ENCODE measurements at regions not wholly inside any gene's neighbourhood (a gene's known extent, or its start where the extent isn't known, plus 50 kb on each side); places are given as distances from the start of the nearest gene placed in this dataset.

GRCh38 chr2:45237128-45237527 lies 227.9 kb upstream of the SIX2 start:
- H3K9me3 ChIP-seq: no peaks in the 10 kb centered on the region
- no peak for TF ChIP-seq POLR2AphosphoS5 (IDR thresholded peaks at IDR 0.05)
- no peak for TF ChIP-seq EP300 (IDR thresholded peaks at IDR 0.05)
- no peak for TF ChIP-seq POLR2A (IDR thresholded peaks at IDR 0.05)
- H3K36me3 ChIP-seq: no peaks in the 10 kb centered on the region
- no peak for DNase-seq (ENCODE audit: low spot score in 2 of 2)
- H3K27ac ChIP-seq: no peak overlapping the region
- WGBS: 34% methylated on average over 7 of the region's 9 CpGs
- H3K4me1 ChIP-seq: peaks cover 5% of the 10 kb centered on the region
- no peak overlapping the region for H3K4me3 ChIP-seq
- no peaks in the 10 kb centered on the region for H3K27me3 ChIP-seq

GRCh38 chr2:45236268-45236667 lies 227.0 kb upstream of the SIX2 start:
- Histone ChIP-seq H3K9me3 (no peaks in the 10 kb centered on the region), H3K27me3 (no peaks in the 10 kb centered on the region), H3K27ac (no peak overlapping the region), H3K4me3 (no peak overlapping the region), H3K36me3 (no peaks in the 10 kb centered on the region), H3K4me1 (no peaks in the 10 kb centered on the region)
- TF ChIP-seq EP300 (IDR thresholded peaks at IDR 0.05) (no peak), POLR2A (IDR thresholded peaks at IDR 0.05) (no peak), CTCF (IDR thresholded peaks at IDR 0.05) (no peak), POLR2AphosphoS5 (IDR thresholded peaks at IDR 0.05) (no peak)
- 95% methylated on average over 2 of the region's 2 CpGs for WGBS
- no peak for DNase-seq (ENCODE audit: low spot score in 2 of 2)

GRCh38 chr2:45233301-45233700 lies 224.0 kb upstream of the SIX2 start:
- WGBS: 92% methylated on average over 3 of the region's 3 CpGs
- no peak overlapping the region for H3K27ac ChIP-seq
- H3K36me3 ChIP-seq: no peaks in the 10 kb centered on the region
- TF ChIP-seq POLR2AphosphoS5 (IDR thresholded peaks at IDR 0.05) (no peak), EP300 (IDR thresholded peaks at IDR 0.05) (no peak), POLR2A (IDR thresholded peaks at IDR 0.05) (no peak), CTCF (IDR thresholded peaks at IDR 0.05) (no peak)
- no peaks in the 10 kb centered on the region for H3K9me3 ChIP-seq
- no peaks in the 10 kb centered on the region for H3K4me1 ChIP-seq
- no peak for DNase-seq (ENCODE audit: low spot score in 2 of 2)
- H3K27me3 ChIP-seq: no peaks in the 10 kb centered on the region
- no peak overlapping the region for H3K4me3 ChIP-seq

- DNase-seq (ENCODE audit: low spot score in 2 of 2): no peak
- no peaks in the 10 kb centered on the region for H3K9me3 ChIP-seq
- 95% methylated on average over 1 of the region's 1 CpG for WGBS
These were observed 223.6 kb upstream of the SIX2 start for GRCh38 chr2:45232818-45233217.

GRCh38 chr2:45229411-45229810 lies 220.2 kb upstream of the SIX2 start:
- Histone ChIP-seq H3K4me1 (no peaks in the 10 kb centered on the region), H3K36me3 (no peaks in the 10 kb centered on the region), H3K4me3 (no peak overlapping the region), H3K27ac (no peak overlapping the region), H3K9me3 (no peaks in the 10 kb centered on the region), H3K27me3 (no peaks in the 10 kb centered on the region)
- TF ChIP-seq POLR2A (IDR thresholded peaks at IDR 0.05) (no peak), POLR2AphosphoS5 (IDR thresholded peaks at IDR 0.05) (no peak), CTCF (IDR thresholded peaks at IDR 0.05) (no peak), EP300 (IDR thresholded peaks at IDR 0.05) (no peak)
- no peak for DNase-seq (ENCODE audit: low spot score in 2 of 2)
- 47% methylated on average over 1 of the region's 1 CpG for WGBS

More at GRCh38 chr2:45232818-45233217, 223.6 kb upstream of the SIX2 start:
- Histone ChIP-seq H3K27ac (no peak overlapping the region), H3K4me3 (no peak overlapping the region), H3K4me1 (no peaks in the 10 kb centered on the region), H3K27me3 (no peaks in the 10 kb centered on the region), H3K36me3 (no peaks in the 10 kb centered on the region)
- no peak for TF ChIP-seq CTCF (IDR thresholded peaks at IDR 0.05)

GRCh38 chr2:45227347-45227746 lies 218.1 kb upstream of the SIX2 start:
- no peaks in the 10 kb centered on the region for H3K9me3 ChIP-seq
- DNase-seq (ENCODE audit: low spot score in 2 of 2): no peak
- H3K4me3 ChIP-seq: no peak overlapping the region
- H3K27me3 ChIP-seq: peaks cover 4% of the 10 kb centered on the region
- H3K4me1 ChIP-seq: no peaks in the 10 kb centered on the region
- H3K27ac ChIP-seq: no peak overlapping the region
- TF ChIP-seq EP300 (IDR thresholded peaks at IDR 0.05) (no peak), POLR2AphosphoS5 (IDR thresholded peaks at IDR 0.05) (no peak), POLR2A (IDR thresholded peaks at IDR 0.05) (no peak), CTCF (IDR thresholded peaks at IDR 0.05) (no peak)
- 66% methylated on average over 3 of the region's 3 CpGs for WGBS
- H3K36me3 ChIP-seq: no peaks in the 10 kb centered on the region

All from suprapubic skin (tissue), 4 donors.